22Rv1 (cell line): ENCODE measurements at regions not wholly inside any gene's neighbourhood (a gene's known extent, or its start where the extent isn't known, plus 50 kb on each side); places are given as distances from the start of the nearest gene placed in this dataset.
"Not testable (repeated sequence)": the region's sequence is repeated elsewhere in the genome, so short reads cannot be mapped to it uniquely, and the experiment has no call there.

Experiments
- H3K27ac ChIP-seq: fragments of 450-650 bp; 2 replicates; pipeline ENCODE4 v1.5.1; 2017
- CTCF ChIP-seq: fragments of 450-650 bp; IDR thresholded peaks from 2 replicates; pipeline ENCODE4 v1.5.1; 2017; ENCODE audit warnings: mild to moderate bottlenecking
- ZFX ChIP-seq: fragments of 450-650 bp; IDR thresholded peaks from 2 replicates; pipeline ENCODE4 v1.6.1; 2017; ENCODE audit warnings: antibody characterized with exemption, borderline replicate concordance

- TF ChIP-seq CTCF, result no peak
- no peak for TF ChIP-seq ZFX
- no peak overlapping the region for H3K27ac ChIP-seq
Observed at GRCh38 chr19:31037286-31037980, 311.8 kb downstream of the TSHZ3 start.

GRCh38 chr19:31031455-31031854 lies 317.8 kb downstream of the TSHZ3 start:
- H3K27ac ChIP-seq, result not testable (repeated sequence)

DNA sequence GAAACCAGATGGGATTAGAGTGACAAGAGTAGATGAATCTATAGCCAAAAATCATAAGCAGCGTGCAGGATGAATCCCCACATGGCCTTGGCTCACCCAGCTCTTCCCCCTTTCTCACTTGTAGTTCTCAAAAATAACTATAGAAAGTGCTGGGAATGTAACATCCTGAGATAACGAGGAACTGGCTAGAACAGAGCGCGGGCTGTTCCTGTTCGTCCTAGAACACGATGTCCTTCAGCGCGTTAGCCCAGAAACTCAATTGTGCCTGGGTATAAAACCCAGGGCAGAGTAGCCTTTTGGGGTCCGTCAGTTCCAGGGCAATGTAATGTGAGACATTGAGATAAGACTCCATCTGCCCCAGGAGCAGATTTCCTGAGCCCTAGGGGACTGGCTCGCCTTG lies 326.2 kb downstream of the TSHZ3 start:
- TF ChIP-seq CTCF, result no peak
- TF ChIP-seq ZFX, result no peak
- H3K27ac ChIP-seq, result no peak overlapping the region

GRCh38 chr19:31018936-31019335 lies 330.3 kb downstream of the TSHZ3 start:
- TF ChIP-seq ZFX (no peak), CTCF (no peak)
- H3K27ac ChIP-seq, result no peak overlapping the region

DNA sequence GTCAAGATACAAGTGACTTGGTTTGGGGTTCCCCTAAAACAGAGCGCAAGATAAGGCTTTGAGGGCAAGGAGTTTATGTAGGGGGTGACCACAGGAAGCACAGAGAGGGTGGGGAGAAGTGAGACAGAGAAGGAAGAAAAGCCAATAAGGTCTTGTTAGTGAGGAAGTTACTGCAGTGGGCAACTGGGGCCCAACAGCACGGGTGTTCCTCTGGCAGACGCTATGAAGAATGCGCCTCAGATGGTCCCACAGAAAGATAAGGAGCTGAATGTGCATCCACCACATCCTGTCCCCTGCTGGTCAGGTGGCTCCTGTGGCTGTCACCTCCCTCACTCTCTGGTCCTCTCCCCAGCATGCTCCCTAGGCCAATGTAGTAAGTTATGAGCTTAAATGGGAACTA lies 333.5 kb downstream of the TSHZ3 start:
- no peak for TF ChIP-seq CTCF
- no peak for TF ChIP-seq ZFX
- H3K27ac ChIP-seq, result no peak overlapping the region

- TF ChIP-seq ZFX (no peak), CTCF (no peak)
- H3K27ac ChIP-seq, result no peak overlapping the region
Observed at GRCh38 chr19:31014668-31015067, 334.6 kb downstream of the TSHZ3 start.

DNA sequence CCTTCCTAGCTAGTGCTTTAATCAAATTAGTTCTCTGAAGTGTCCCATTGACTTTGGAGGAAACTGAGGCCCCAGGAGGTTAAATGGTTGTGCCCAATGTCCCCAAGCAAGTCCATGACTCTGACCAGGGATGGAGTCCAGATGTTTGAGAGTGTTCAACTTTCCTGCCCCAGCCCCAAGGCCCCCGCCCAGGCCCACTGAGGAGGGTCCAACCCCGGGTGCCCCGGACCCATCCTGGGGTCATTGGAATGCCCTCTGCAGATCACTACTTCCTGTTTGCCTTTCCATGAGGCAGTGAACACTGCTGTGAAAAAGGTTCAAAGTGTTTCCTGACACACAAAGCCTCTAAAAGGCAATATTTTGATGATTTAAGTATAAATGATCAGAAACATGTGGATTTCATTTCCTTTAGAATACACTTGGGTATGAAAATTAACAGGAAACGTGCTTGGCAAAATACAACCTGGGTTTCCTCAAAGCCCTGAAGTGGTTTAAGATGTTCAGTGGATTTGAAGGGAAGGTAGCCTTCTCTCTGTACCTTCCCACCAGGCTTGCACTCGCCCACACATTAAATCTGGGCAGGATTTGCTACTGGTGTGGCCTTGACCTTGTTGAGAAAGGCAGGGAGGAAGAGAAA lies 335.7 kb downstream of the TSHZ3 start:
- TF ChIP-seq CTCF, result no peak
- TF ChIP-seq ZFX, result no peak

More for the DNA sequence above, 335.7 kb downstream of the TSHZ3 start:
- H3K27ac ChIP-seq, result no peak overlapping the region
